ENCODE measurements at regions not wholly inside any gene's neighbourhood (a gene's known extent, or its start where the extent isn't known, plus 50 kb on each side); places are given as distances from the start of the nearest gene placed in this dataset.

DNA sequence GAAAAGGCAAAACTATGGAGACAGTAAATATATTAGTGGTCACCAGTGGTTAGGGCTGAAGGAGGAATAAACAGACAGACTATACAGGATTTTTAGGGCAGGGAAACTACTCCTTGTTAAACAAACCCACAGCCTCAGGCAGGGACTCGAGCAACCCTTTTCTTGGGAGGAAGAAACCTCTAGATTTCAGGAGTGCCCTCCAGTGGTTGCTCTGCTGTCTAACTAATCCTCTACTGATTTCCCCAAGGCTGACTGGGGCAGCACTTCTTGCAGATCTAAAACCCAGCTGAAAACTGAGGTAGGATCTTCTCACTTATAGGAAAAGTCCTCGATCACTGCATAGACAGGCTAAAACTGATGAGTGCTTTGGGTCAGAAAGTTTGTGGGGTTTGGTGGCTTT lies 176.8 kb downstream of the ISOC1 start:
- TF ChIP-seq, protein P1, sequence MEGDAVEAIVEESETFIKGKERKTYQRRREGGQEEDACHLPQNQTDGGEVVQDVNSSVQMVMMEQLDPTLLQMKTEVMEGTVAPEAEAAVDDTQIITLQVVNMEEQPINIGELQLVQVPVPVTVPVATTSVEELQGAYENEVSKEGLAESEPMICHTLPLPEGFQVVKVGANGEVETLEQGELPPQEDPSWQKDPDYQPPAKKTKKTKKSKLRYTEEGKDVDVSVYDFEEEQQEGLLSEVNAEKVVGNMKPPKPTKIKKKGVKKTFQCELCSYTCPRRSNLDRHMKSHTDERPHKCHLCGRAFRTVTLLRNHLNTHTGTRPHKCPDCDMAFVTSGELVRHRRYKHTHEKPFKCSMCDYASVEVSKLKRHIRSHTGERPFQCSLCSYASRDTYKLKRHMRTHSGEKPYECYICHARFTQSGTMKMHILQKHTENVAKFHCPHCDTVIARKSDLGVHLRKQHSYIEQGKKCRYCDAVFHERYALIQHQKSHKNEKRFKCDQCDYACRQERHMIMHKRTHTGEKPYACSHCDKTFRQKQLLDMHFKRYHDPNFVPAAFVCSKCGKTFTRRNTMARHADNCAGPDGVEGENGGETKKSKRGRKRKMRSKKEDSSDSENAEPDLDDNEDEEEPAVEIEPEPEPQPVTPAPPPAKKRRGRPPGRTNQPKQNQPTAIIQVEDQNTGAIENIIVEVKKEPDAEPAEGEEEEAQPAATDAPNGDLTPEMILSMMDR (IDR thresholded peaks at IDR 0.05; ENCODE audit: insufficient read depth, low read depth, low read length): no peak
- no peak for TF ChIP-seq EZH2 (IDR thresholded peaks at IDR 0.05; ENCODE audit: insufficient read depth, low read length)

All from astrocyte (in vitro differentiated cells and primary cell).